Adrenal gland (tissue), 9 donors: ENCODE measurements at regions not wholly inside any gene's neighbourhood (a gene's known extent, or its start where the extent isn't known, plus 50 kb on each side); places are given as distances from the start of the nearest gene placed in this dataset.

Experiments used
- DNase-seq, 7 donors: peaks; one replicate each; pipeline ENCODE4 v3.0.0-alpha.2; 2019 to 2020
- H3K27ac ChIP-seq, 5 donors: fragments of 200-600 bp; sonication (generic) in 4 of 5; 1 replicate in 3 of 5; 2 replicates in 2 of 5; pipeline versions ENCODE4 v1.5.1 to v1.8.0; 2016 to 2020; ENCODE audit warnings: mild to moderate bottlenecking in 1 of 5
- H3K27me3 ChIP-seq: fragments of 200-600 bp; 2 replicates; pipeline ENCODE4 v1.8.0; 2021
- H3K36me3 ChIP-seq, 2 donors: fragments of 200-600 bp; replicated peaks in 1 of 2; 1 replicate in 1 of 2; 2 replicates in 1 of 2; pipeline versions ENCODE4 v1.5.1 to v1.8.0; 2018 to 2022
- H3K4me1 ChIP-seq, 2 donors: fragments of 200-600 bp; replicated peaks in 1 of 2; 1 replicate in 1 of 2; 2 replicates in 1 of 2; pipeline versions ENCODE4 v1.5.1 to v1.8.0; 2018 to 2021
- H3K4me3 ChIP-seq, 4 donors: fragments of 200-600 bp; sonication (generic) in 3 of 4; one replicate each; pipeline ENCODE4 v1.5.1; 2016 to 2018
- H3K9me3 ChIP-seq, 3 donors: fragments of 200-600 bp; sonication (generic) in 1 of 3; replicated peaks in 1 of 3; 1 replicate in 2 of 3; 2 replicates in 1 of 3; pipeline versions ENCODE4 v1.5.1 to v1.8.0; 2016 to 2021
- POLR2A ChIP-seq, 2 donors: fragments of 450-650 bp; IDR thresholded peaks; one replicate each; pipeline ENCODE4 v1.6.1; 2017; ENCODE audit warnings: antibody characterized with exemption in 2 of 2, mild to moderate bottlenecking in 2 of 2, moderate library complexity in 1 of 2
- WGBS, 4 donors: extraction: QIAGEN DNeasy Blood & Tissue Kit in 2 of 4; methylation state at CpG; one replicate each; pipeline versions ENCODE4 v1.1.5 to v1.1.7; 2013 to 2017; 5-methylcytosine and 5-hydroxymethylcytosine counted together
- intact Hi-C, 2 donors: fragments of 100-400 bp; cut with DNase I; formaldehyde crosslinking; loops; one replicate each; pipeline versions ENCODE4 v1.14.1 to v1.15.0; 2022 to 2023
- TF ChIP-seq, protein P1 (sequence below), 6 experiments: fragments of 450-650 bp in 4 of 6; fragments of 200-600 bp in 2 of 6; sonication (generic) in 1 of 6; IDR thresholded peaks; 1 replicate in 5 of 6; 2 replicates in 1 of 6; pipeline versions ENCODE4 v1.5.1 to v1.8.0; 2016 to 2021; ENCODE audit warnings: antibody characterized with exemption in 6 of 6, mild to moderate bottlenecking in 2 of 6, moderate library complexity in 1 of 6
- donor health status: healthy with polysubstance abuse.
- donor health status: Bipolar disorder and iron deficiency.
- donor health status: DM: yes; HTN: yes; CAD: no.
- donor health status: DM: no; HTN: no; CAD: no.
- donor health status: DM: no; HTN: no; CAD: no.

DNA sequence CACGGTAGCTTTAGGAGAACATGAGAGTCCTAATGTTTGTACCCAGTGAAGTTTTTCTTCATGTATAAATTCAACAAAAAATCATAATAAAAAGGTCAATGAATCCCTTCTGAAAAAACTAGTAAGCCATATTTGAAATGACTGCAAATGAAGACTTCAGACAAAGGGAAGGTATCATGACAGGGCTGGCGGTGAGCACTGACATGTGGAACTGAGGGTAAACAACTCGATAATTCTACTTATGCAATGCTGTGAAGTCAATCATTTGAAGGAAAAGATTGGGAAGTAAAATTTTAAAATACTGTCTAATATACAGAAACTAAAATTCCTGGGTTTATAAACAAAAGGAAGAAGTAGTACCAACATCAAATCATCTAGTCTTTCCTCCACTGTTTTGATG, 190.2 kb upstream of the COPS8 start:
- no peak for DNase-seq
- Histone ChIP-seq H3K9me3 (no peaks in the 10 kb centered on the region), H3K36me3 (no peaks in the 10 kb centered on the region), H3K27me3 (no peaks in the 10 kb centered on the region), H3K4me3 (no peak overlapping the region), H3K4me1 (no peaks in the 10 kb centered on the region), H3K27ac (no peak overlapping the region)
- intact Hi-C loops = no loop called here
- WGBS, 4 donors = 91 to 96% (median 93%) methylated on average over 3 of the region's 3 CpGs
- no peak for TF ChIP-seq POLR2A (IDR thresholded peaks at IDR 0.05)
- TF ChIP-seq, protein P1, sequence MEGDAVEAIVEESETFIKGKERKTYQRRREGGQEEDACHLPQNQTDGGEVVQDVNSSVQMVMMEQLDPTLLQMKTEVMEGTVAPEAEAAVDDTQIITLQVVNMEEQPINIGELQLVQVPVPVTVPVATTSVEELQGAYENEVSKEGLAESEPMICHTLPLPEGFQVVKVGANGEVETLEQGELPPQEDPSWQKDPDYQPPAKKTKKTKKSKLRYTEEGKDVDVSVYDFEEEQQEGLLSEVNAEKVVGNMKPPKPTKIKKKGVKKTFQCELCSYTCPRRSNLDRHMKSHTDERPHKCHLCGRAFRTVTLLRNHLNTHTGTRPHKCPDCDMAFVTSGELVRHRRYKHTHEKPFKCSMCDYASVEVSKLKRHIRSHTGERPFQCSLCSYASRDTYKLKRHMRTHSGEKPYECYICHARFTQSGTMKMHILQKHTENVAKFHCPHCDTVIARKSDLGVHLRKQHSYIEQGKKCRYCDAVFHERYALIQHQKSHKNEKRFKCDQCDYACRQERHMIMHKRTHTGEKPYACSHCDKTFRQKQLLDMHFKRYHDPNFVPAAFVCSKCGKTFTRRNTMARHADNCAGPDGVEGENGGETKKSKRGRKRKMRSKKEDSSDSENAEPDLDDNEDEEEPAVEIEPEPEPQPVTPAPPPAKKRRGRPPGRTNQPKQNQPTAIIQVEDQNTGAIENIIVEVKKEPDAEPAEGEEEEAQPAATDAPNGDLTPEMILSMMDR (IDR thresholded peaks at IDR 0.05) = no peak

DNA sequence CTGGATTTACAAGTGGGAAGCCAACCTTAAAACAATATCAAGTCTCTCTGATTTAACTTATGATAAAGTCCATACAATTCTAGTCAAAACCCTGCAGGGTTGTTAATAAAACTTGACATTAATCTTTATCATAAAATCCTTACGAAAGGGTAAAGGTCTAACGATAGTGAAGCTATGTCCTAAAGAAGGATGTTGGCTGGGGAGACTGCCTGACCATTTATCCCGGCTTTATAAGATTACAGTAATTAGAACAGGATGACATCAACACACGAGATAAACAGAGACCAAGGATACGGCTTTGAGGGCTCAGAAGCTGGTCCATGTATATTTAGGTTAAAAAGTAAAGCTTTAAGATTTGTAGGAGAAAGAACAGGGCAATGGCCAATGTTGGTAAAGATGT, 189.0 kb upstream of the COPS8 start:
- Histone ChIP-seq H3K36me3 (no peaks in the 10 kb centered on the region), H3K4me3 (no peak overlapping the region), H3K27me3 (no peaks in the 10 kb centered on the region), H3K4me1 (no peaks in the 10 kb centered on the region), H3K27ac (no peak overlapping the region), H3K9me3 (no peaks in the 10 kb centered on the region)
- WGBS, 4 donors = 55 to 68% (median 62%) methylated on average over 5 of the region's 5 CpGs
- DNase-seq = no peak
- intact Hi-C loops = no loop called here
- TF ChIP-seq, protein P1 (IDR thresholded peaks at IDR 0.05) = no peak
- TF ChIP-seq POLR2A (IDR thresholded peaks at IDR 0.05) = no peak

DNA sequence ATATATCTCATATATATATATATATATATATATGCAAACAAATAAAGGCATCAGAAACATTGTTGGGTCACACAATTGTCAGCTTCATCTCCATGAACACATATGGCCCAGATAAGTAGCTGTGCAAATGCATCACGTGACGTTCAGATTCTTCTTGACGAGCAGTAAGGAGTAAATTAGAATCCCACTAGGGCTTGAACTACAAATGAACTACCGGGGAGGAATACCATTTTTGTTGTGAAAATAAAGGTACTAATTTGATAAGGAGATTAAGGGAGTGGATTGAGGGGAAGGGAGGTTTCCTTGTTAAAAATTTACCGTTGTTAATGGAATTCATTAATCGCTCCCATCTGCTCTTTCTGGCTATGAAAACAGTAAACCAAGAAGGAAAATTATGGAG, 186.5 kb upstream of the COPS8 start:
- no peak overlapping the region for H3K27ac ChIP-seq
- no peak overlapping the region for H3K4me3 ChIP-seq
- no peaks in the 10 kb centered on the region for H3K4me1 ChIP-seq
- TF ChIP-seq POLR2A (IDR thresholded peaks at IDR 0.05) = no peak
- TF ChIP-seq, protein P1 (IDR thresholded peaks at IDR 0.05) = no peak
- intact Hi-C loops = no loop called here
- no peaks in the 10 kb centered on the region for H3K9me3 ChIP-seq
- no peaks in the 10 kb centered on the region for H3K36me3 ChIP-seq
- no peak for DNase-seq
- H3K27me3 ChIP-seq = no peaks in the 10 kb centered on the region
- 64 to 76% (median 71%) methylated on average over 6 of the region's 6 CpGs for WGBS, 4 donors

DNA sequence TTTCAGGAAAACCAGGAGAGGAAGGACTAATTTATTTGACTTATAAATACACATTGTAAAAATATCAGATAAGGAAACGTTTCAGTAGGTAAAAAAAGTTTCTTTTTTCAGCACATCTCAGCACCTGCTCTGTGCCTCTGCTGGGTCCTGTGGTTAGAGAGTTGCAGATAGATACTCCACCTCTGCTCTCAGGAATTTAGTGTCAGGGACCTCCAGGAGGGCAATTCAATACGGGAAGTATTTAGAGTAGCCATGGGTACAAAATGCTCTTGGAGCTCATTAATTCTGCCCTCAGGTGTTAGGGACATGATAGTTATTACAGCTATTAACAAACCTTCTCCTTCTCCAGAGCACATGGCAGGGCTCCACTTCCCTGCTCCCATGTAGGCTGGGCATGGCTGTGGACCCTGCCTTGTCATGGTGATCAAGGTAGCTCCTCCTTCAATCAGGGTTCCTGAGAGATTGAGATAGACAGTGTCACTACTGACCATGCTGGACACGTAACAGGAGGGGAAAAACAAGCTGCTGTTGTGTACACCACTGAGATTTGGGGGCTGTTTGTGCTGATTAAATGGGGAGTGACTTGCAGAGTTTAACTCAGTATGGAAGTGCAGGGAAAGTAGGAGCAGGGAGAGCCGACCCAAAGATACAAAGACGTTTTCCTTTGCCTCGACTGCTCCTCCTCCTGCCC, 185.6 kb upstream of the COPS8 start:
- DNase-seq = no peak
- H3K4me1 ChIP-seq = no peaks in the 10 kb centered on the region
- H3K4me3 ChIP-seq = no peak overlapping the region
- no peaks in the 10 kb centered on the region for H3K9me3 ChIP-seq
- intact Hi-C loops = no loop called here
- H3K36me3 ChIP-seq = no peaks in the 10 kb centered on the region
- H3K27me3 ChIP-seq = no peaks in the 10 kb centered on the region
- H3K27ac ChIP-seq = no peak overlapping the region
- WGBS, 4 donors = 55 to 58% (median 57%) methylated on average over 6 of the region's 6 CpGs
- TF ChIP-seq POLR2A (IDR thresholded peaks at IDR 0.05) = no peak
- TF ChIP-seq, protein P1 (IDR thresholded peaks at IDR 0.05) = no peak
